Epithelial cell of esophagus (primary cell): ENCODE measurements at regions not wholly inside any gene's neighbourhood (a gene's known extent, or its start where the extent isn't known, plus 50 kb on each side); places are given as distances from the start of the nearest gene placed in this dataset.

Experiments
- DNase-seq: peaks from one replicate; pipeline ENCODE4 v3.0.0; 2010; ENCODE audit warnings: low read depth
- H3K4me3 ChIP-seq: 2 replicates; pipeline ENCODE4 v1.5.1; 2011; ENCODE audit warnings: mild to moderate bottlenecking, low read length, control low read depth
- CTCF ChIP-seq: IDR thresholded peaks from 2 replicates; pipeline ENCODE4 v1.5.1; 2011; ENCODE audit warnings: low read depth, mild to moderate bottlenecking, low read length, control low read depth, inconsistent platforms; ENCODE audit not compliant: insufficient read depth; ENCODE audit errors: missing control alignments

GRCh38 chr7:48780862-48781261 is 143.5 kb upstream of the CDC14C start:
- DNase-seq, result no peak
- TF ChIP-seq CTCF, result no peak
- H3K4me3 ChIP-seq, result no peak overlapping the region

GRCh38 chr7:48781752-48782151 is 142.6 kb upstream of the CDC14C start:
- H3K4me3 ChIP-seq, result no peak overlapping the region
- DNase-seq, result peak; percentile 42

GRCh38 chr7:48782511-48782910 is 141.8 kb upstream of the CDC14C start:
- no peak for DNase-seq
- no peak overlapping the region for H3K4me3 ChIP-seq
- TF ChIP-seq CTCF, result no peak

More at GRCh38 chr7:48781752-48782151, 142.6 kb upstream of the CDC14C start:
- no peak for TF ChIP-seq CTCF

GRCh38 chr7:48786951-48787350 is 137.4 kb upstream of the CDC14C start:
- no peak for TF ChIP-seq CTCF
- no peak for DNase-seq
- no peak overlapping the region for H3K4me3 ChIP-seq

GRCh38 chr7:48803250-48803649 is 121.1 kb upstream of the CDC14C start:
- H3K4me3 ChIP-seq, result no peak overlapping the region
- no peak for TF ChIP-seq CTCF
- no peak for DNase-seq

- DNase-seq, result no peak
- no peak overlapping the region for H3K4me3 ChIP-seq
- TF ChIP-seq CTCF, result no peak
Observed at GRCh38 chr7:48806731-48807130, 117.6 kb upstream of the CDC14C start.

- H3K4me3 ChIP-seq, result no peak overlapping the region
- no peak for TF ChIP-seq CTCF
- no peak for DNase-seq
Observed at GRCh38 chr7:48811071-48811470, 113.3 kb upstream of the CDC14C start.
